ENCODE measurements at regions not wholly inside any gene's neighbourhood (a gene's known extent, or its start where the extent isn't known, plus 50 kb on each side); places are given as distances from the start of the nearest gene placed in this dataset.
"Not testable (repeated sequence)": the region's sequence is repeated elsewhere in the genome, so short reads cannot be mapped to it uniquely, and the experiment has no call there.

DNA sequence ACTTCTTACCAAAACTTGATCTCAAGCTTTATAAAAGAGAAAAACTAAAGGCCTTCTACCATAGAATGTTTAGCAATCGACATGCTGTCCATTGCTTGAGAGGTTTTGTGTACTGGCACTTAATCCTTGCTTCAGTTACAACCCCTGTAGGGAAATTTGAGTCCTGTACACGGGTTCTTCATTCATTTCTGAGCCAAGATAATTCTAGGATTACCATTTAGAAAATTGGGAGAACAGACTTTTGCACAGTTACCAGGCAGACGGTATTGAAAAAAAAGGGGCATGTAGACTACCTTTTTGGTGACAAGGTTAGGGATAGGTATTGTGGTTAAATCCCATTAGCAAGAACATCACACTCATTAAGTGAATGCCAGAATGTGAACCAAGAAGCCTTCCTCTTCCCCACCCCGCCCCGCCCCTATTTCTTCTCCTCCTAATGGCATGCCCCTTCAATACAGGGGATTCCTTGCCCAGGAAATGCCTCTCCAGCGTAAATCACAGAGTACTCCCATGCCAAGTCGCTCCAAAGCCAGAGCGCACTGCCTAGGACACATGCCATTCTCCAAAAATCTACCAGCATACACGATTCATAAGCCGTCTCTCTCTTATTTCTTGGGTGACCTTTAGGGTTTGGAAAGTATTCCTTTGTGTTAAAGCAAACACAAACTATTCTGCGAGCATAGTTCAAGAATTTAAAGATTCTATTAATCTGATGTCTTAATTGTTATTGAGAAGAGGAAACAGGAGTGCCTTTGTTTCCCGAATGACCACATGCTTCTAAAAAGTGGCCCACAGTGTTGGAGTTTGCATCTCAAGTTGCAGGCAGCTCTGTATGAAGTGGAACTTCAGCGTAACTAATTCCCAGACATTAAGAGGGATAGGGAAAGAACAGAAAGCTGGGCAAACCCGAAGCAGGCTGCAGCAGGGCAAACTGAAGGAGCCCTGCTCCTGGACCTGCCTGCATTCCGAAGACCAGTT lies 164.0 kb upstream of the NR2F2 start:
- no peak for DNase-seq (ENCODE audit: extremely low read depth in 1 of 2, low read depth in 1 of 2)

- DNase-seq (ENCODE audit: extremely low read depth in 1 of 2, low read depth in 1 of 2) = not testable (repeated sequence)
Measured at GRCh38 chr15:96170616-96170978, 159.9 kb upstream of the NR2F2 start.

DNA sequence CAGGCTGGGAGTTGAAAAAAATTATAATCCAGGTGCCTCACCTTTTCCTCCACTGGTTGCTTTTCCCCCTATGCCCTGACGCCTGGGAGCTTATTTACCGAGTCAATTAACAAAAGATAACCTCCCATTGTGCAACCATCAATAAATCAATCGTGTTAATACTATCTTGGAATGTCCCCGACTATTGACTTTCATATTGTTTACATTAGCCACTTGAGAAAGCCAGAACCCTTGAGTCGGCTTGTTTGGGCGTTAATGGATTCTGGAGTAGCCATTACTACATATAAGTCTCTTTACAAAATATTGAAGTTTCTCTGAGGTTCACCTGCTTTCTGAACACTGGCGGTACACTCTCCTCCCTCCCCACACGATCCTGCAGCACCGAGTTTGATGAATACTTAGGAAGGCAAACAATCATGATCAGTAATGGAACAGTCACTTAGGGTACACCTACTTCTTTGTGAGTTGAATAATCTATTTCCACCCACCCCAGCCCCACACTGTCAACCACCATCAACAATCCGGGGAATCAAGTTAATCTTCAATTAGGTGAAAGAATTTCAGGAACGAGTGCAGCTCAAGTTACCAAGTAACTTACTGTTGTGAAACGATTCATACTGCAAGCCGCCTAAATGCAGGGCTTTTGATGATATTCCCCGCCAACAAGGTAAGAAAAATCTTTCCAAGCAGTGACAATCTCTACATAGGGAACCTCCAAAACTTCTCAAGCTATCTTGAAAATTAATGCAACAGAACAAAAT lies 159.3 kb upstream of the NR2F2 start:
- no peak for DNase-seq (ENCODE audit: extremely low read depth in 1 of 2, low read depth in 1 of 2)

DNA sequence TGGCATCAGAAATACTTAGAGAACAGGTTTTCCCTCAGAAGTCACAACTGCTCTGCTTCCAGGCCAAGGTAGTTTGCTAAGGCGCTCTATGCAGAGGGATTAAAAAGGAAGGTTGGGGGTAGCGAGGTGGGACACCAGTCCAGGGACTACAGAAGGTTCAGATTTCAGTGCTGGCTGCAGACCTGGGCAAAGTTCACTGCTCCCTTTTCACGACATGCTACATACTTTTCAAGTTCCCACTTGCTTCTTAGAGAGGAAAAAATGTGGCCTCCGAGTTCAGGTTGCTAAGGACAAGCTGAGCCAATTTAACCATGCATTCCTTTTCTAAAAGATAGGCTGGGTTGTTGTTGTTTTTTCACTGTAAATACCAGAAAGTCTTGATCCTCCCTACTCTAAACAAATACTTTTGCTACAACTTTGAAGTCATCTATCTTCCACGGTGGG lies 158.6 kb upstream of the NR2F2 start:
- DNase-seq (ENCODE audit: extremely low read depth in 1 of 2, low read depth in 1 of 2) = no peak

- DNase-seq (ENCODE audit: extremely low read depth in 1 of 2, low read depth in 1 of 2) = no peak
Measured at GRCh38 chr15:96172417-96172816, 158.1 kb upstream of the NR2F2 start.

DNA sequence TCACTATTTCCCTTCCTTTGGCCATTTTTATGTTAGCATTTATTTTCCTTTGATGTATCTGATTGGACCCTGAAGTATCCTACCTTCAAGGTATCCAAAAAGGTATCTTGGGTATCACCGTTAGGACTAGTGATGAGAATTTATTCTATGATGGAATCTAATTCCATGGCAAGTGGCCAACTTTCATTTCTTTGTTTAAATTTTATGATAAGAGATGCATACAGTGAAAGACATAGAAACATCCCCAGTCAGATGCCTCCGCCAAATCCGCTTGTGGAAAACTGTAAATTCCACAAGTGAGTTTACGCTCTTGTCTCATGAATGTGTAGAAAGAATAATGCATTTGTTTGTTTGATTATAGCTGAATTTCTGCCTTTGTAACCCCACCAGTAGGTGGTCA lies 153.7 kb upstream of the NR2F2 start:
- no peak for DNase-seq (ENCODE audit: extremely low read depth in 1 of 2, low read depth in 1 of 2)

DNA sequence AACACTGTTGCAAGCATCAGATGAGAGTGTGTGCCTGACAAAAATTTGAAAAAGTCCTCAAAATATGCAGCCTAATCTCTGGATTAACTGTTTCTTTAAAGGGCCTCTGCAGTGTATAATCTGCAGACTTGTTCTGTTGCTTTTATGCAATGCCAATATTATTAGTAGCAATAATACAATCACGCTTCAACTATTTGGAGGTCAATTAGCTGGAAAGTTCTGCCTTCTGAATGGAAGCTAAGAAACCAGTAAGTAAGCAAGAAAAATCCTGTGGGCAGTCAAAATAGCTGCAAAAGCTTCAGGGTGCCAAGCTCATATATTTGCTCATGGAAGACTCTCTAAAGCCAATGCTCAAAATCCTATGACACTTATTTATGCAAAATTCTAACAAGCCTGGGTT lies 153.2 kb upstream of the NR2F2 start:
- no peak for DNase-seq (ENCODE audit: extremely low read depth in 1 of 2, low read depth in 1 of 2)

DNA sequence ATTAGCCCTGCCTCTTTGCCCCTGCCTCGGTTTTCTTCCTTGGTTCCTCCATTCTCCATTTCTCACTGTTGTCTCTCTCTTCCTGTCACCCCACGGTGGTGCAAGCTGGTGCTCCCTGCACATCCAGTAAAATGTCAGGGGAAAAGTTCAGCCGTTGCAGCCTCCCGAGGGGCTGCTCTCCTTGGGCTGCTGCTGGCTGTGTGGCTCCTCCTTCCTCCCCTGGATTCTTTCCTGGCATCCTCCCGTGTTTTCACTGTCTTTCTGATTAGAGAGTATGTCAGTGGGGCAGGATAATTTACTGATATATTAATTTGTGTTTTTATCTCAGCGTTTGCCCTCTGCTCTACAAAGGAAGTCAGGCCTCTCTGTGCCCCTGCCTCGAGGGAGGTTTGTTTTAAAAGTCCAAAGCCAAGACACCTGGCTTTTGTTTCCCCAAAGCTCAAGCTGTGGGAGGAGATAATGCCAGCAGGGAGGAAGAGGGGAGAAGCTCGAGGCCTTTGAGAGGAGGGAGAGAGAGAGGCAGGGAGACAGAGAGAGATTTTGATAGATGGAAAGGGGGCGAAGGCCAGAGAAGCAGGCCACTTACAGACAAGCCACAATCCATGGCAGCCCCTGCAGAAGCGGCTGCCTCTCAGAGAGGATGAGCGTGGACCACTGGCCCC lies 150.3 kb upstream of the NR2F2 start:
- no peak for DNase-seq (ENCODE audit: extremely low read depth in 1 of 2, low read depth in 1 of 2)

GRCh38 chr15:96181217-96181616 lies 149.3 kb upstream of the NR2F2 start:
- no peak for DNase-seq (ENCODE audit: extremely low read depth in 1 of 2, low read depth in 1 of 2)

- no peak for DNase-seq (ENCODE audit: extremely low read depth in 1 of 2, low read depth in 1 of 2)
Measured at GRCh38 chr15:96181873-96182301, 148.6 kb upstream of the NR2F2 start.

GRCh38 chr15:96182736-96183513 lies 147.6 kb upstream of the NR2F2 start:
- no peak for DNase-seq (ENCODE audit: extremely low read depth in 1 of 2, low read depth in 1 of 2)

GRCh38 chr15:96183514-96183850 lies 147.0 kb upstream of the NR2F2 start:
- DNase-seq (ENCODE audit: extremely low read depth in 1 of 2, low read depth in 1 of 2) = no peak

- no peak for DNase-seq (ENCODE audit: extremely low read depth in 1 of 2, low read depth in 1 of 2)
Measured at GRCh38 chr15:96183867-96184266, 146.6 kb upstream of the NR2F2 start.

- DNase-seq (ENCODE audit: extremely low read depth in 1 of 2, low read depth in 1 of 2) = no peak
Measured at GRCh38 chr15:96184297-96184696, 146.2 kb upstream of the NR2F2 start.

- DNase-seq (ENCODE audit: extremely low read depth in 1 of 2, low read depth in 1 of 2) = no peak
Measured at GRCh38 chr15:96186105-96186504, 144.4 kb upstream of the NR2F2 start.

DNA sequence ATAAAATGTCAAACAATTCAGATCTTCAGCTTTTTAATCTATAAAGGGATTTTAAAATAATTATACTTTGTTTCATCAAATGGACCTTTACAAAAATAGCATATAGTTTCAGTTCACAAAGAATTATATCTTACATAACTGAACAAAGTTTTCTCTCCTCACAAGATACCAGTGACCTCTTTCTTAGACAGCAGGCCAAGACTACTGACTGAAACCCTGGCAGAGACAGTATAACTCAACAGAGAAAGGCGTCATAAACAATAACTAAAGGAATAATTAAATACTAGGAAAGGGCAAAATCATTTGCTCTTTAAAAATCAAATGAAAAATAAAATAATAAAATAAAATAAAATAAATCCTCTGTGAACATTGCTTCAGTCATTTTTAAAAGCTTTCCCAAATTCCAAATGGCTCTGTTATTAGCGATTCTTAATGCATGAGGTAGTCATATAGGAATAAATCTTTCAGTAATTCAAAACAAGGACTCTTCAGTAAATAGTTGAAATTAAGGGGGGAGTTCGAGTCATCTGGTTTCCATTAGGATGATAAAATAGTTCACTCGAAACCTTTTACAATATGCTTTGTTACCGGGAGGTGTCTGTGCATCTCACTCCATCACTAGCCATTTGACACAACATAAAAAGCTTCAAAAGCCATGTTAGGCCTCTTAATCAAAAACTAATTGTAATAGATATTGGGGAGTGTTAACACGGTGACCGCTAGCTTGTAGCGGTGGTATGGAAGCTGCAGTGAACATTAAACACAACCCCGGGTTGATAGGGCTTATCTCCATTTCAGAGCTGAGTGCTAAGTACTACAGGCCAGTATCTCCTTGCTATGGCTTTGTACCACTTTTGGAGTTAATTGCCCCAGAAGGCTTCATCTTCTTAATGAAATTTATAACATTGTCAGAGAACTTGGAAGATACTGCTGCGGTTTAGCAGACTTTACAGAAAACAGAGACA lies 142.9 kb upstream of the NR2F2 start:
- DNase-seq (ENCODE audit: extremely low read depth in 1 of 2, low read depth in 1 of 2) = no peak

DNA sequence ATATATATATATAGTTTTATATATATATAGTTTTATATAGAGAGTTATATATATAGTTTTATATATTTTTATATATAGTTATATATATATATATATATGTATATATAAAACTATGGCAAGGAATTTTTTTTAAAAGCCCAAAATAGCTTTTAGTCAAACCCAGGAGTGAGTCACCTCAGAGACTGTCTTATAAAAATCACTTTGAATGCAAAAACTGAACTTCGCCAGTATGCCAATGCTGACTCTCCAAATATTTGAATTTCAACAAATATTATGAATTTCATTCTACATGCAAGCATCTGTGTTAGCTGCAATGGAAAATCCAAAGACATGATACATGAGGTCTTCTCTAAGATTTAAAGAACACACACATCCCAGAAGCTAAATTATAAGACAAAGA lies 132.8 kb upstream of the NR2F2 start:
- DNase-seq (ENCODE audit: extremely low read depth in 1 of 2, low read depth in 1 of 2) = no peak

- DNase-seq (ENCODE audit: extremely low read depth in 1 of 2, low read depth in 1 of 2) = no peak
Measured at GRCh38 chr15:96199111-96199510, 131.4 kb upstream of the NR2F2 start.

DNA sequence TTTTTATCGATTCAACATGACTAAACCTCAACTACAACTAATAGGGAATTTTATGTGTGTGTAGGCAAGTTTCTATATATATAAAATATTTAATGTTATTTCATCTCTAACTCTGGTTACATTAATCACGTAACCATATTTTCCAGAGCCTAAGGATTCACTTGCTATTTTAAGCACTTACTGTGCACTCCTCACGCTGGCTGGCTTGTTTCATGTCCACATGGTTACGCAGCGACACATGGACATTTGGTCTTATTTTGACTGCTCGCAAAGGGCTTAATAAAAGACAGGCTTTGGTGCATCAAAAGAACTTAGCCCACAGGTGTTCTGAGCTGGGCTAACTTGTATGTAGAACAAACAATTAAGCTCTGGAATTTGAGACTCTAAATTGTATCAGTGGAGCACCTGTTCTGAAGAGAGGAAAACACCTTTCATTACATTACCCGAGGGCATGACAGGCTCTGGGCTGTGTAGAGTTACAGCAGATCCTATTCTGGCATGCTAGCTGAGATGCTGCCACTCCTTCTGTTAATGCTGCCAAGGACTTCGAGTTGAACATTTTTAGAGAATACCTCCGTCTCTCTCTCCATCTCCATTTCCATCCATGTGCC lies 130.0 kb upstream of the NR2F2 start:
- DNase-seq (ENCODE audit: extremely low read depth in 1 of 2, low read depth in 1 of 2) = no peak

Data from activated CD8-positive, alpha-beta memory T cell treated with anti-CD3 and anti-CD28 coated beads for 1 hour (primary cell).